CD4-positive, CD25-positive, alpha-beta regulatory T cell (primary cell): ENCODE measurements at regions not wholly inside any gene's neighbourhood (a gene's known extent, or its start where the extent isn't known, plus 50 kb on each side); places are given as distances from the start of the nearest gene placed in this dataset.

Experiments
- ATAC-seq, 2 donors: fragments of 150-1000 bp; cut with Tn5 transposase; one replicate each; pipeline ENCODE4 v1.10.0; 2021; ENCODE audit warnings: low read depth in 2 of 2, moderate number of reproducible peaks in 2 of 2, moderate library complexity in 1 of 2
- DNase-seq, 3 donors: peaks; one replicate each; pipeline versions ENCODE4 v3.0.0 to v3.0.0-alpha.2; 2012 to 2022; ENCODE audit warnings: mixed read lengths in 1 of 3
- H3K27ac ChIP-seq: one replicate; pipeline ENCODE4 v1.7.0; 2013; ENCODE audit warnings: mild to moderate bottlenecking, low read length; ENCODE audit not compliant: insufficient read depth, poor library complexity, severe bottlenecking
- H3K27me3 ChIP-seq: one replicate; pipeline ENCODE4 v1.7.0; 2013; ENCODE audit warnings: low read length; ENCODE audit not compliant: control insufficient read depth, insufficient read depth
- H3K36me3 ChIP-seq: one replicate; pipeline ENCODE4 v1.7.0; 2013; ENCODE audit warnings: mild to moderate bottlenecking, low read length, moderate library complexity; ENCODE audit not compliant: control insufficient read depth, insufficient read depth
- H3K4me1 ChIP-seq: 2 replicates; pipeline ENCODE4 v1.7.0; 2013; ENCODE audit warnings: mild to moderate bottlenecking, low read length; ENCODE audit not compliant: insufficient read depth, control insufficient read depth, poor library complexity, severe bottlenecking
- H3K4me3 ChIP-seq: one replicate; pipeline ENCODE4 v1.7.0; 2013; ENCODE audit warnings: low read depth, mild to moderate bottlenecking, low read length, moderate library complexity
- H3K9me3 ChIP-seq, 2 experiments: 1 replicate in 1 of 2; 2 replicates in 1 of 2; pipeline ENCODE4 v1.7.0; 2013; ENCODE audit warnings: low read length in 2 of 2, mild to moderate bottlenecking in 1 of 2, moderate library complexity in 1 of 2; ENCODE audit not compliant: control insufficient read depth in 2 of 2
- H3K27ac Mint-ChIP-seq, 3 donors: one replicate each; pipeline ENCODE4 v1.8.0; 2020 to 2022; ENCODE audit warnings: mild to moderate bottlenecking in 3 of 3, mixed read lengths in 3 of 3, moderate library complexity in 2 of 3
- H3K27me3 Mint-ChIP-seq: one replicate; pipeline ENCODE4 v1.8.0; 2022; ENCODE audit warnings: mild to moderate bottlenecking, mixed read lengths
- H3K36me3 Mint-ChIP-seq: one replicate; pipeline ENCODE4 v1.8.0; 2020; ENCODE audit warnings: mixed read lengths
- H3K4me1 Mint-ChIP-seq, 4 donors: one replicate each; pipeline ENCODE4 v1.8.0; 2020 to 2022; ENCODE audit warnings: mixed read lengths in 4 of 4, mild to moderate bottlenecking in 1 of 4
- H3K4me3 Mint-ChIP-seq, 4 donors: one replicate each; pipeline ENCODE4 v1.8.0; 2020 to 2022; ENCODE audit warnings: mild to moderate bottlenecking in 4 of 4, mixed read lengths in 4 of 4, moderate library complexity in 3 of 4
- H3K9me3 Mint-ChIP-seq, 7 donors: one replicate each; pipeline ENCODE4 v1.8.0; 2020 to 2022; ENCODE audit warnings: mixed read lengths in 7 of 7, mild to moderate bottlenecking in 3 of 7, moderate library complexity in 2 of 7

- Mint-ChIP-seq H3K4me3 (no peak overlapping the region), H3K9me3 (no peaks in the 10 kb centered on the region), H3K27ac (no peak overlapping the region), H3K4me1 (peaks cover 26 to 40% (median 33%) of the 10 kb centered on the region in 4 donors), H3K36me3 (no peaks in the 10 kb centered on the region), H3K27me3 (no peaks in the 10 kb centered on the region)
- Histone ChIP-seq H3K27me3 (no peaks in the 10 kb centered on the region), H3K36me3 (no peaks in the 10 kb centered on the region), H3K4me3 (no peak overlapping the region), H3K27ac (no peak overlapping the region), H3K4me1 (peaks cover 20% of the 10 kb centered on the region), H3K9me3 (no peaks in the 10 kb centered on the region)
- ATAC-seq (no peak), DNase-seq (no peak)
These were observed 60.1 kb upstream of the CCND2 start for GRCh38 chr12:4213471-4213870.

DNA sequence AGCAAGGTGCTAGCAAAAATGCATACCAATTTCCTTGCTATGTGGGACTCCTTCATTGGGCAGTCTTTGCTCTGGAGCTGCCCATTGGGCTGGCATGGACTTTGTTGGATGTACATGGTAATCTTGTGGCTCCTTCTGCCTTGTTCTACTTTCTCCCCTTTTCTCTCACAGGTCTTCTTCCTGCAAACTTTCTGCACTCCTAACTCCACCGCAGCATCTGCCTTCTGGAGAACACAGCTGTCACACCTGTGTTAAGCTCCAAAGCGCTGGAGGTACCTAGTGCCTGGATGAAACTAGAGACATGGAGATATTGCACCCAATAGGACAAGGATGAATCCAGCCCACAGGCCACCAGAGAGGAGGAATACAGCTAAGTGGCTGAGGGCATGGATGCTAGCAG, 60.7 kb upstream of the CCND2 start:
- Histone ChIP-seq H3K27me3 (no peaks in the 10 kb centered on the region), H3K4me3 (no peak overlapping the region), H3K9me3 (no peaks in the 10 kb centered on the region), H3K27ac (no peak overlapping the region), H3K4me1 (peaks cover 20% of the 10 kb centered on the region), H3K36me3 (no peaks in the 10 kb centered on the region)
- no peaks in the 10 kb centered on the region for H3K27me3 Mint-ChIP-seq
- ATAC-seq: no peak
- H3K27ac Mint-ChIP-seq: no peak overlapping the region
- no peak for DNase-seq
- no peaks in the 10 kb centered on the region for H3K36me3 Mint-ChIP-seq
- no peak overlapping the region for H3K4me3 Mint-ChIP-seq
- no peaks in the 10 kb centered on the region for H3K9me3 Mint-ChIP-seq
- H3K4me1 Mint-ChIP-seq: peaks cover 22 to 35% (median 30%) of the 10 kb centered on the region in 4 donors

GRCh38 chr12:4211372-4211771, 62.2 kb upstream of the CCND2 start:
- ATAC-seq (no peak), DNase-seq (no peak)
- Histone ChIP-seq H3K27me3 (no peaks in the 10 kb centered on the region), H3K4me1 (peaks cover 14% of the 10 kb centered on the region), H3K36me3 (no peaks in the 10 kb centered on the region), H3K9me3 (no peaks in the 10 kb centered on the region), H3K27ac (no peak overlapping the region), H3K4me3 (no peak overlapping the region)
- H3K27me3 Mint-ChIP-seq: no peaks in the 10 kb centered on the region
- no peak overlapping the region for H3K27ac Mint-ChIP-seq
- H3K4me1 Mint-ChIP-seq: peaks cover 14 to 24% (median 20%) of the 10 kb centered on the region in 4 donors
- H3K4me3 Mint-ChIP-seq: no peak overlapping the region
- H3K9me3 Mint-ChIP-seq: no peaks in the 10 kb centered on the region
- no peaks in the 10 kb centered on the region for H3K36me3 Mint-ChIP-seq

- H3K36me3 Mint-ChIP-seq: no peaks in the 10 kb centered on the region
- DNase-seq: no peak
- no peak overlapping the region for H3K27ac ChIP-seq
- no peaks in the 10 kb centered on the region for H3K27me3 Mint-ChIP-seq
- peaks cover 5% of the 10 kb centered on the region for H3K4me1 ChIP-seq
- H3K4me3 ChIP-seq: no peak overlapping the region
- no peaks in the 10 kb centered on the region for H3K27me3 ChIP-seq
- peaks cover 3 to 12% (median 9%) of the 10 kb centered on the region in 4 donors for H3K4me1 Mint-ChIP-seq
- no peak overlapping the region for H3K4me3 Mint-ChIP-seq
- H3K27ac Mint-ChIP-seq: no peak overlapping the region
- no peaks in the 10 kb centered on the region for H3K36me3 ChIP-seq
- ATAC-seq: no peak
- H3K9me3 Mint-ChIP-seq: no peaks in the 10 kb centered on the region
- H3K9me3 ChIP-seq: no peaks in the 10 kb centered on the region
These were observed 63.4 kb upstream of the CCND2 start for GRCh38 chr12:4210183-4210582.

GRCh38 chr12:4206470-4206869, 67.1 kb upstream of the CCND2 start:
- Histone ChIP-seq H3K27ac (no peak overlapping the region), H3K4me1 (no peaks in the 10 kb centered on the region), H3K36me3 (no peaks in the 10 kb centered on the region), H3K9me3 (no peaks in the 10 kb centered on the region), H3K27me3 (no peaks in the 10 kb centered on the region), H3K4me3 (no peak overlapping the region)
- Mint-ChIP-seq H3K9me3 (peaks cover 0 to 1% (median 0%) of the 10 kb centered on the region in 7 donors), H3K36me3 (no peaks in the 10 kb centered on the region), H3K4me3 (no peak overlapping the region), H3K4me1 (peaks cover 0 to 1% (median 0%) of the 10 kb centered on the region in 4 donors), H3K27me3 (peaks cover 5% of the 10 kb centered on the region), H3K27ac (no peak overlapping the region)
- no peak for DNase-seq
- no peak for ATAC-seq

GRCh38 chr12:4203772-4204376, 69.7 kb upstream of the CCND2 start:
- Histone ChIP-seq H3K4me1 (no peaks in the 10 kb centered on the region), H3K4me3 (no peak overlapping the region), H3K36me3 (no peaks in the 10 kb centered on the region), H3K27me3 (no peaks in the 10 kb centered on the region), H3K9me3 (no peaks in the 10 kb centered on the region), H3K27ac (no peak overlapping the region)
- Mint-ChIP-seq H3K9me3 (peaks cover 0 to 1% (median 0%) of the 10 kb centered on the region in 7 donors), H3K4me3 (no peak overlapping the region), H3K4me1 (peaks cover 0 to 1% (median 0%) of the 10 kb centered on the region in 4 donors), H3K27me3 (peaks cover 5% of the 10 kb centered on the region), H3K27ac (no peak overlapping the region), H3K36me3 (no peaks in the 10 kb centered on the region)
- no peak for DNase-seq
- ATAC-seq: no peak

GRCh38 chr12:4202918-4203317, 70.6 kb upstream of the CCND2 start:
- no peaks in the 10 kb centered on the region for H3K4me1 ChIP-seq
- H3K27ac ChIP-seq: no peak overlapping the region
- no peaks in the 10 kb centered on the region for H3K27me3 ChIP-seq
- H3K4me3 ChIP-seq: no peak overlapping the region
- Mint-ChIP-seq H3K36me3 (no peaks in the 10 kb centered on the region), H3K9me3 (peaks cover 0 to 1% (median 0%) of the 10 kb centered on the region in 7 donors), H3K4me1 (peaks cover 0 to 1% (median 0%) of the 10 kb centered on the region in 4 donors), H3K27ac (no peak overlapping the region), H3K4me3 (no peak overlapping the region), H3K27me3 (peaks cover 5% of the 10 kb centered on the region)
- DNase-seq: no peak
- H3K36me3 ChIP-seq: no peaks in the 10 kb centered on the region
- no peaks in the 10 kb centered on the region for H3K9me3 ChIP-seq
- no peak for ATAC-seq

DNA sequence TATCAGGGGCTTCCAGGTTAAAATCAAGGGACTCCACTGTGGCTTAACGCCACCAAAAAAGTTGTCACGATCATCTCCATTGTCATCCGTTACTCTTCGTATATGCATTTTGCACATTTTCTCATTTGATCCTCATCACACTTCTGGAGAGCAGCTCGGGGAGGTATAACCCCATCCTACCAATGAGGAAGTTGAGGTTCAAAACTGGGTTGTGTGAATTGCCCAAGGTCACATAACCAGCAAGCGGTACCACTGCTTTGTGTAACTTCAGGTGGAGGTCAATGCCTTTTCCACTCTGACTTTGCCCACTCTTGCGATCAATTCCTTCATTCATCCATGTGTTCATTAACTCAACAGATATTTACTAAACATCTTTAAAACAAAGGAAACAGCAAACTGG, 71.1 kb upstream of the CCND2 start:
- H3K36me3 ChIP-seq: no peaks in the 10 kb centered on the region
- peaks cover 5% of the 10 kb centered on the region for H3K27me3 Mint-ChIP-seq
- no peaks in the 10 kb centered on the region for H3K27me3 ChIP-seq
- H3K27ac ChIP-seq: no peak overlapping the region
- H3K4me1 Mint-ChIP-seq: peaks cover 0 to 1% (median 0%) of the 10 kb centered on the region in 4 donors
- peaks cover 0 to 1% (median 0%) of the 10 kb centered on the region in 7 donors for H3K9me3 Mint-ChIP-seq
- no peak overlapping the region for H3K4me3 ChIP-seq
- no peak for ATAC-seq
- no peak overlapping the region for H3K4me3 Mint-ChIP-seq
- DNase-seq: no peak
- H3K4me1 ChIP-seq: no peaks in the 10 kb centered on the region
- no peak overlapping the region for H3K27ac Mint-ChIP-seq
- H3K9me3 ChIP-seq: no peaks in the 10 kb centered on the region
- no peaks in the 10 kb centered on the region for H3K36me3 Mint-ChIP-seq
